ENCODE measurements at regions not wholly inside any gene's neighbourhood (a gene's known extent, or its start where the extent isn't known, plus 50 kb on each side); places are given as distances from the start of the nearest gene placed in this dataset.

DNA sequence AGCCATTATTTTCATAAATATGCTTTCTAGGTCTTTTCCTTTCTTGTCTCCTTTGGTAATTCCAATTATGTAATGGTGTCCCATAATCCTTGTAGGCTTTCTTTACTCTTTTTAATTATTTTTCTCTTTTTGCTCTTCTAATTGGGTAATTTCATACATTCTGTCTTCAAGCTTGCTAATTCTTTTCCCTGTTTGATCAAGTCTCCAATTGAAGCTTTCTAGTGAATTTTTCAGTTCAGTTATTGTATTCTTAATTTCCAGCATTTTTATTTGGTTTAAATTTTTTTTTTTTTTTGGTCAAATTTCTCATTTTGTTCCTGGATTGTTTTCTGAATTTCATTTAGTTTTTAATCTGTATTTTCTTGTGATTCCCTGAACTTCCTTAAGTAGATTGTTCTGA lies 74.9 kb upstream of the UST start:
- CTCF ChIA-PET = no interaction called here
- no TSS peak for BruUV-seq (replicated peaks)

DNA sequence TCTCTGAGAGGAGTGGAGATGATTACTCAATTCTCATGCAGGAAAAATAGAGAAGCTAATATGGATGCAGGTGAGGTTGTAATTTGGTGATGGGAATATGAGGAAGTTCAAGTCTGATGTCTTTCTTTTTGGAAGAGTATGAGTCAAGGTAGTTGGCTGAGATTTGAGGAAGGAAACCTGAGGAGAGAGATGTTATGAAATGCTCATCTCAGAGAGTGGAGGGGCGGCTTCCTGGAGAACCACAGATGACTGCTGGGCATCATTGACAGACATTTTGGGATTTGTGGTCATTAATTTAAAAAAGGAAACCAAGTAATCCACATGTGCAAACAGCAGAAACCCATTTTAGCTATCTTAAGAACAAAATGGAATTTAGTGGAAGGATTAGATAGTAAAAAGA lies 72.5 kb upstream of the UST start:
- BruUV-seq (replicated peaks) = no TSS peak
- Histone ChIP-seq H3K79me2 (ENCODE audit: insufficient read depth, low read length) (no peaks in the 10 kb centered on the region), H2AFZ (ENCODE audit: low read depth, low read length, poor library complexity, severe bottlenecking) (no peak overlapping the region), H3K27me3 (ENCODE audit: insufficient read depth, low read length) (no peaks in the 10 kb centered on the region), H3K36me3 (ENCODE audit: control insufficient read depth in 1 of 2, insufficient read depth in 2 of 2, low read length in 2 of 2) (no peaks in the 10 kb centered on the region), H3K9ac (ENCODE audit: low read length) (no peak overlapping the region), H3K4me2 (ENCODE audit: low read length) (no peak overlapping the region), H3K4me1 (ENCODE audit: control insufficient read depth in 1 of 2, insufficient read depth in 2 of 2, low read length in 2 of 2) (no peaks in the 10 kb centered on the region), H3K4me3 (replicated peaks in 1 of 2; ENCODE audit: low read depth in 1 of 2, low read length in 2 of 2) (no peak overlapping the region), H3K9me2 (ENCODE audit: insufficient read depth) (no peaks in the 10 kb centered on the region), H4K20me1 (ENCODE audit: insufficient read depth) (no peaks in the 10 kb centered on the region), H3K9me3 (ENCODE audit: control insufficient read depth in 1 of 2, insufficient read depth in 1 of 2, low read depth in 1 of 2, low read length in 2 of 2) (peaks cover 0 to 7% of the 10 kb centered on the region in 2 experiments; a peak in 1 of 4 replicates), H3K27ac (ENCODE audit: low read depth, low read length) (no peak overlapping the region)
- RAD21 ChIA-PET (ENCODE audit: low non-redundant PET in 1 of 2, low total read pairs in 2 of 2, uncharacterized antibody in 2 of 2, unreplicated experiment in 2 of 2) = no interaction called here
- CTCF ChIA-PET = no interaction called here
- POLR2A ChIA-PET = no interaction called here
- DNase-seq (ENCODE audit: low read depth, low spot score) (no peak), ATAC-seq (no peak)
- intact Hi-C loops (cut with micrococcal nuclease) = no loop called here
- TF ChIP-seq SP1 (IDR thresholded peaks at IDR 0.05; ENCODE audit: low read depth) (no peak), SIN3A (IDR thresholded peaks at IDR 0.05; ENCODE audit: low read depth) (no peak), ELF1 (IDR thresholded peaks at IDR 0.05; ENCODE audit: borderline replicate concordance, low read depth) (no peak), ZNF274 (IDR thresholded peaks at IDR 0.05; ENCODE audit: low read depth, low read length) (no peak), ZFX (IDR thresholded peaks at IDR 0.05) (no peak), FOSL1 (IDR thresholded peaks at IDR 0.05; ENCODE audit: low read depth) (no peak), EZH2 (IDR thresholded peaks at IDR 0.05) (no peak), RAD21 (IDR thresholded peaks at IDR 0.05; ENCODE audit: low read depth) (no peak), EZH2phosphoT487 (IDR thresholded peaks at IDR 0.05; ENCODE audit: borderline replicate concordance) (no peak), POLR2A (IDR thresholded peaks at IDR 0.05; ENCODE audit: borderline replicate concordance, extremely low read depth, insufficient read depth, insufficient read length) (no peak)
- TF ChIP-seq, protein P1, sequence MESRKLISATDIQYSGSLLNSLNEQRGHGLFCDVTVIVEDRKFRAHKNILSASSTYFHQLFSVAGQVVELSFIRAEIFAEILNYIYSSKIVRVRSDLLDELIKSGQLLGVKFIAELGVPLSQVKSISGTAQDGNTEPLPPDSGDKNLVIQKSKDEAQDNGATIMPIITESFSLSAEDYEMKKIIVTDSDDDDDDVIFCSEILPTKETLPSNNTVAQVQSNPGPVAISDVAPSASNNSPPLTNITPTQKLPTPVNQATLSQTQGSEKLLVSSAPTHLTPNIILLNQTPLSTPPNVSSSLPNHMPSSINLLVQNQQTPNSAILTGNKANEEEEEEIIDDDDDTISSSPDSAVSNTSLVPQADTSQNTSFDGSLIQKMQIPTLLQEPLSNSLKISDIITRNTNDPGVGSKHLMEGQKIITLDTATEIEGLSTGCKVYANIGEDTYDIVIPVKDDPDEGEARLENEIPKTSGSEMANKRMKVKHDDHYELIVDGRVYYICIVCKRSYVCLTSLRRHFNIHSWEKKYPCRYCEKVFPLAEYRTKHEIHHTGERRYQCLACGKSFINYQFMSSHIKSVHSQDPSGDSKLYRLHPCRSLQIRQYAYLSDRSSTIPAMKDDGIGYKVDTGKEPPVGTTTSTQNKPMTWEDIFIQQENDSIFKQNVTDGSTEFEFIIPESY (IDR thresholded peaks at IDR 0.05; ENCODE audit: extremely low read depth, insufficient replicate concordance, low read length) = no peak

More for the DNA sequence above, 74.9 kb upstream of the UST start:
- Histone ChIP-seq H3K4me2 (ENCODE audit: low read length) (no peak overlapping the region), H3K9ac (ENCODE audit: low read length) (no peak overlapping the region), H4K20me1 (ENCODE audit: insufficient read depth) (no peaks in the 10 kb centered on the region), H2AFZ (ENCODE audit: low read depth, low read length, poor library complexity, severe bottlenecking) (no peak overlapping the region), H3K9me2 (ENCODE audit: insufficient read depth) (no peaks in the 10 kb centered on the region), H3K79me2 (ENCODE audit: insufficient read depth, low read length) (no peaks in the 10 kb centered on the region), H3K27ac (ENCODE audit: low read depth, low read length) (no peak overlapping the region), H3K4me1 (ENCODE audit: control insufficient read depth in 1 of 2, insufficient read depth in 2 of 2, low read length in 2 of 2) (no peaks in the 10 kb centered on the region), H3K9me3 (ENCODE audit: control insufficient read depth in 1 of 2, insufficient read depth in 1 of 2, low read depth in 1 of 2, low read length in 2 of 2) (peaks cover 0 to 7% of the 10 kb centered on the region in 2 experiments; a peak in 1 of 4 replicates), H3K4me3 (replicated peaks in 1 of 2; ENCODE audit: low read depth in 1 of 2, low read length in 2 of 2) (no peak overlapping the region), H3K27me3 (ENCODE audit: insufficient read depth, low read length) (no peaks in the 10 kb centered on the region), H3K36me3 (ENCODE audit: control insufficient read depth in 1 of 2, insufficient read depth in 2 of 2, low read length in 2 of 2) (no peaks in the 10 kb centered on the region)
- ATAC-seq = no peak
- intact Hi-C loops (cut with micrococcal nuclease) = no loop called here
- no peak for TF ChIP-seq EZH2 (IDR thresholded peaks at IDR 0.05)
- 0 out of 2 replicates have a peak, but pooled peaks have one; percentile 25 for TF ChIP-seq CBX3 (IDR thresholded peaks at IDR 0.05; ENCODE audit: low read depth)
- ChIA-PET POLR2A (no interaction called here), RAD21 (ENCODE audit: low non-redundant PET in 1 of 2, low total read pairs in 2 of 2, uncharacterized antibody in 2 of 2, unreplicated experiment in 2 of 2) (no interaction called here)
- DNase-seq (ENCODE audit: low read depth, low spot score) = no peak
